Gastroesophageal sphincter (tissue), 4 donors: ENCODE measurements at regions not wholly inside any gene's neighbourhood (a gene's known extent, or its start where the extent isn't known, plus 50 kb on each side); places are given as distances from the start of the nearest gene placed in this dataset.

Experiments used
- ATAC-seq: fragments of 150-250 bp; one replicate; pipeline ENCODE4 v1.9.1; 2016; ENCODE audit warnings: mild to moderate bottlenecking, moderate library complexity
- H3K27ac ChIP-seq, 4 donors: fragments of 200-600 bp; sonication (generic) in 3 of 4; 1 replicate in 3 of 4; 2 replicates in 1 of 4; pipeline ENCODE4 v1.5.1; 2016 to 2019
- H3K27me3 ChIP-seq: fragments of 200-600 bp; sonication (generic); one replicate; pipeline ENCODE4 v1.5.1; 2019
- H3K36me3 ChIP-seq, 2 donors: fragments of 200-600 bp; sonication (generic); one replicate each; pipeline ENCODE4 v1.5.1; 2019; ENCODE audit warnings: control low read depth in 1 of 2
- H3K4me1 ChIP-seq, 3 donors: fragments of 200-600 bp; sonication (generic); 1 replicate in 2 of 3; 2 replicates in 1 of 3; pipeline ENCODE4 v1.5.1; 2016 to 2019; ENCODE audit warnings: control low read depth in 2 of 3
- H3K4me3 ChIP-seq, 2 donors: fragments of 200-600 bp; sonication (generic); one replicate each; pipeline ENCODE4 v1.5.1; 2019; ENCODE audit warnings: mild to moderate bottlenecking in 1 of 2, moderate library complexity in 1 of 2
- H3K9me3 ChIP-seq, 3 donors: fragments of 200-600 bp; sonication (generic); one replicate each; pipeline ENCODE4 v1.5.1; 2017 to 2019; ENCODE audit warnings: control low read depth in 2 of 3
- CTCF ChIP-seq, 4 experiments: fragments of 200-600 bp in 2 of 4; fragments of 450-650 bp in 2 of 4; sonication (generic) in 1 of 4; IDR thresholded peaks; one replicate each; pipeline ENCODE4 v1.5.1; 2017 to 2019; ENCODE audit warnings: antibody characterized with exemption in 4 of 4, mild to moderate bottlenecking in 2 of 4, moderate library complexity in 2 of 4
- EP300 ChIP-seq: sonication (generic); formaldehyde crosslinking; IDR thresholded peaks from one replicate; pipeline ENCODE4 v1.6.1; 2017; ENCODE audit warnings: antibody characterized with exemption, mild to moderate bottlenecking
- POLR2A ChIP-seq, 2 donors: fragments of 450-650 bp; IDR thresholded peaks; one replicate each; pipeline ENCODE4 v1.6.1; 2017; ENCODE audit warnings: antibody characterized with exemption in 2 of 2, mild to moderate bottlenecking in 2 of 2, moderate library complexity in 1 of 2
- POLR2AphosphoS5 ChIP-seq: sonication (generic); formaldehyde crosslinking; IDR thresholded peaks from one replicate; pipeline ENCODE4 v1.6.1; 2017; ENCODE audit warnings: antibody characterized with exemption
- WGBS, 2 donors: methylation state at CpG; one replicate each; pipeline ENCODE4 v1.1.5; 2018; ENCODE audit warnings: low coverage in 1 of 2; 5-methylcytosine and 5-hydroxymethylcytosine counted together

GRCh38 chr16:7990626-7991260 is 599.6 kb downstream of the TMEM114 start:
- TF ChIP-seq EP300 (no peak), CTCF (IDR thresholded peaks at IDR 0.05) (no peak), POLR2A (IDR thresholded peaks at IDR 0.05) (no peak), POLR2AphosphoS5 (no peak)
- Histone ChIP-seq H3K27ac (no peak overlapping the region), H3K9me3 (no peaks in the 10 kb centered on the region), H3K27me3 (no peaks in the 10 kb centered on the region), H3K4me3 (peak overlapping the region in 1 of 2 donors; percentile 5), H3K36me3 (no peaks in the 10 kb centered on the region), H3K4me1 (no peaks in the 10 kb centered on the region)
- no peak for ATAC-seq
- 45 to 58% methylated on average over 10 to 11 of the region's 11 CpGs for WGBS, 2 donors

DNA sequence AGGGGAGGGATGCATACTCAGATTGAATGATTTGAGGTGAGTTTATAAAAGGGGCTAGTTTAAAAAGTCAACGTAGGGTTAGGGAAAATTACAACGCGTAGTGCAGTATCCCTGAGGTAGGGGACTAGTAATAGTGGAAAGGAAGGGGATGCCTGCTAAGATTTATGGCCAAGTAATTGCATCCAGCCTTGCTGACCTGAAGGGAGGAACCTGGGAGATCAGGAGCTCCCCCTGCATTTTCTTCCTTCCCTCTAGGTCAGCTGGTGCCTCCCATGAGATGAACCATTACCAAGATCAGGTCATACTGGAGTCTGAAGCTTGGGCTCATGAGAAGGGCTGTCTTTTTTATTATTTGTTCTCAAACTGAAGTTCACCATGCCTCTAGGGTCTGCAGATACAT is 606.6 kb downstream of the TMEM114 start:
- ATAC-seq: no peak
- no peak overlapping the region for H3K4me3 ChIP-seq
- WGBS, 2 donors: 63 to 68% methylated on average over 2 to 3 of the region's 3 CpGs
- H3K9me3 ChIP-seq: no peaks in the 10 kb centered on the region
- no peak for TF ChIP-seq EP300
- no peak for TF ChIP-seq CTCF (IDR thresholded peaks at IDR 0.05)
- TF ChIP-seq POLR2A (IDR thresholded peaks at IDR 0.05): no peak
- no peak for TF ChIP-seq POLR2AphosphoS5
- no peaks in the 10 kb centered on the region for H3K27me3 ChIP-seq
- no peaks in the 10 kb centered on the region for H3K36me3 ChIP-seq
- no peaks in the 10 kb centered on the region for H3K4me1 ChIP-seq
- no peak overlapping the region for H3K27ac ChIP-seq

- Histone ChIP-seq H3K4me1 (no peaks in the 10 kb centered on the region), H3K9me3 (no peaks in the 10 kb centered on the region), H3K27ac (no peak overlapping the region), H3K27me3 (no peaks in the 10 kb centered on the region), H3K36me3 (no peaks in the 10 kb centered on the region), H3K4me3 (no peak overlapping the region)
- ATAC-seq: no peak
- TF ChIP-seq EP300: no peak
- no peak for TF ChIP-seq POLR2A (IDR thresholded peaks at IDR 0.05)
- TF ChIP-seq CTCF (IDR thresholded peaks at IDR 0.05): no peak
- no peak for TF ChIP-seq POLR2AphosphoS5
- 30 to 31% methylated on average over 2 of the region's 2 CpGs for WGBS, 2 donors
These were observed 610.2 kb downstream of the TMEM114 start for GRCh38 chr16:7980133-7980483.

DNA sequence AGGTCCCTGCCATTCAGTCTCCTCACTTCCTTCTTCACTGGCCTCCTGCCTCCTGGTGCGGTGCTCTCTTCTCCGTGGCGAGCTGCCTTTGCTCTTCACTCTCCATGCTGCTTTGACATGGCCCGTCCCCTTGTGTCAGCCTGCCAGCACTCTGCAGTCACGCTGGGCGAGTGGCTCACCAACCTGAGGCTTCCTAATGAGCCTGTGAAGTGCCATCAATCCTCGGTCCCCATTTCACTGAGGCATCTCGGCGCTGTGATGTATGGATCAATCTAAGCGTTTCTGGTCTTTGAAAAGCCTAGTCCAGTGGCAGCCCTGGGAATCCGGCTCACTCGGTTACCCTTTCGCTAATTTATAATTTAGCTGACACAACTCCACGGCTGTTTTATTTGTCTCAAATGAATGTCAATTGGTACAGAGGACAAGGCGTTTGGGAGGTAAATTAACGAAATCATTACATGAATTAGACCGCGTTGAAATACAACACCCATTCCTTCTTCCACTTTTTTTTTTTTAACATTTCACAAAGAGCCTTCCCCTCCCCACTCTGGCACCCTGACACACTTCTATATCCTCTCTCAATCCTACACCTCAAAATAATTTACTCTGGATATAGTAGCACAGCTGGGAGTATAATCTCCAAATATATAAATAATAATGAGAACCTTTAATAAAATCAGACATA is 610.7 kb downstream of the TMEM114 start:
- Histone ChIP-seq H3K36me3 (no peaks in the 10 kb centered on the region), H3K4me1 (no peaks in the 10 kb centered on the region), H3K27ac (no peak overlapping the region), H3K27me3 (no peaks in the 10 kb centered on the region), H3K4me3 (no peak overlapping the region), H3K9me3 (no peaks in the 10 kb centered on the region)
- 57 to 69% methylated on average over 12 to 18 of the region's 18 CpGs for WGBS, 2 donors
- TF ChIP-seq POLR2A (IDR thresholded peaks at IDR 0.05) (no peak), CTCF (IDR thresholded peaks at IDR 0.05) (no peak), POLR2AphosphoS5 (no peak), EP300 (no peak)
- no peak for ATAC-seq

- TF ChIP-seq POLR2A (IDR thresholded peaks at IDR 0.05): no peak
- TF ChIP-seq CTCF (IDR thresholded peaks at IDR 0.05): no peak
- TF ChIP-seq EP300: no peak
- no peak for TF ChIP-seq POLR2AphosphoS5
- Histone ChIP-seq H3K36me3 (no peaks in the 10 kb centered on the region), H3K9me3 (no peaks in the 10 kb centered on the region), H3K27ac (no peak overlapping the region), H3K4me1 (no peaks in the 10 kb centered on the region), H3K4me3 (no peak overlapping the region), H3K27me3 (no peaks in the 10 kb centered on the region)
- ATAC-seq: no peak
These were observed 613.7 kb downstream of the TMEM114 start for GRCh38 chr16:7976563-7976962.
